ENCODE measurements at regions not wholly inside any gene's neighbourhood (a gene's known extent, or its start where the extent isn't known, plus 50 kb on each side); places are given as distances from the start of the nearest gene placed in this dataset.
"Not testable (repeated sequence)": the region's sequence is repeated elsewhere in the genome, so short reads cannot be mapped to it uniquely, and the experiment has no call there.

- DNase-seq = no peak
Observed at GRCh38 chr1:219428651-219429050, 184.3 kb downstream of the ZC3H11B start.

DNA sequence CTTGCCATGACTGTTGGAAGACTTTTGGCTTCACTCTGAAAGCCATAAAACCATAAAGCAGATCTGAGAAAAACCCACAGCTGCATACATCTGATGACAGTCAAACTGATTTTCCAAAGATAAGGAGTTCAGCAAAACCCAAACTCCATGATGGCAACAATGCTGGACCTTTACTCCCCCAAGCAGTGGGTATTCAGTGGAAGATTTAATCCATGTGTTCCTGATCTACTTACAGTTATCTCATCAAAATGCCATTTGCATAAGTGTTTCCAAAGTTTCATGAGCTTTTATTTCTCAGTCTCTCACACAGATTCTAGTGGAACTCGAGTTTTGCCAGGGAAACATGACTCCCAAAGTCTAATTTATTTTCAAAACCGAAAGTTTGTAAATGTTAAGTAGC lies 184.9 kb downstream of the ZC3H11B start:
- DNase-seq = no peak

DNA sequence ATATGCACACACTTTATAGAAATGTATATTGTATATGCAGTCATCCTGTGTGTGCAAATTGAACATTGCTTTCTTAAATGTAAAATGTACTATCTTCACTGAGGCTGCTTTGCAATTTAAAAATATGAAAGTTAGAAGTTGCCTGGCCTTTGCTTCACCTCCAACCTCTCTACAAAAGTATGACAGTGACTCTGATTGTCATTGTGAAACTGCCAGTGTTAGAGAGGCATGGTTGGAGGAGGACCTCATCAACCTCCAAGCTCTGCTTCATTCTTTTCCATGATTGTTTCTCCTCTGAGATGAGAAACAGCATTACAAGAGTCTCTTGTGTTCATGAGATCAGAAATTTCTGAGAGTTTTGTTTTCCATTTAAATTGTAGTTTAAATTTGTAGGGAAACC lies 185.5 kb downstream of the ZC3H11B start:
- DNase-seq = no peak

- no peak for DNase-seq
Observed at GRCh38 chr1:219422811-219423598, 189.9 kb downstream of the ZC3H11B start.

DNA sequence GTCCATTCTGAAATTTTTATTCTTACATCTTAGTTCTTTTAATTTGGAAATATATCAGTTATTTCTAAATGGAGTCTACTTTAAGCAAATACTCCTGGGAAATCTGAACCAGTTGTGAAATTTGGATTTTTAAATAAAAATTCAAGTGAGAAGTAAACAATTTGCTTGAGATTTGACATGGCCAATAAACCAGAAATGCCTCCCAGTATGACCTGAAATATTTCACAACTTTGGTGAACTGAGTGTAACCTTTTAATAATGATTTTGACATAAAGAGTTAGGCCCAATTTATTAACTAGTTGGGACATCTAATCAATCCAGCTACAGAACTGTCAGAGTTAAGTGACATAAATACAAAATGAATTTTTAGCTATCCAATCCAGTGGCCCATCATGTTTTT lies 192.0 kb downstream of the ZC3H11B start:
- DNase-seq = no peak

DNA sequence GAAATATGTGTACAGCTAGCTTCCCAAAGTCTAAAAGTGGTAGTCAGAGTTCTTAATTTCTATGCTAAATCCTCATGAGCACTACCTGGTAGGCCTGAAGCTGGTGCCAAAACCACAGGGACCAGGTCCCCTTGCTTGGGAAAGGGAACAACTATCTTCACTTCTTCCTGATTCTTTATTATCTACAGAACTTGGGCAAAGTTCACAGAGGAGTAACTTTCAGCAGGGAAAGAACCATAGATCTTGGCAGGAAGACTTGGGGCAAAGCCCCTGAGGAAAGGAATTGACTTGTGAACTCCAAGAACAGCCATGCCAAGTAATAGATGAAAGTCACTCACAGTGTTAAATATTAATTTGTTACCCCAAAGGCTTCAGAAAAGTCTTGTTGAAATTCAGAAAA lies 193.0 kb downstream of the ZC3H11B start:
- DNase-seq = no peak

DNA sequence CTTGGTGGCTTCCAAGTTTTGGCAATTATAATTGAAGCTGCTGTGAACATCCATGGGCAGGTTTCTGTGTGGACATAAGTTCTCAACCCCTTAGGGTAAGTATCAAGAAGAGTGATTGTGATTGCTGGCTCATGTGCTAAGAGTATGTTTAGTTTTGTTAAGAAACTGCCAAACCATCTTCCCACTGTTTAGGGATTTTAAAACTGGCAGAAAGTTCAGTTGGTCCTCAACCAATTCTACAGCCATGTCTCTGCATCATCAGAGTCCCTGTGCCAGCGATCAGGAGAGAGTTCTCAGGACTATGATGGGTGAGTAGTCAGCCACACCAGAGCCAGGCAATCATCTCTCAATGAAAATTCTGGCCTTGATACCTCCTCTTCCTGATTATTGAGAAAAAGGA lies 193.8 kb downstream of the ZC3H11B start:
- no peak for DNase-seq

- DNase-seq = no peak
Observed at GRCh38 chr1:219417610-219418009, 195.3 kb downstream of the ZC3H11B start.

- DNase-seq = peak; percentile 81
Observed at GRCh38 chr1:219416598-219417238, 196.2 kb downstream of the ZC3H11B start.

DNA sequence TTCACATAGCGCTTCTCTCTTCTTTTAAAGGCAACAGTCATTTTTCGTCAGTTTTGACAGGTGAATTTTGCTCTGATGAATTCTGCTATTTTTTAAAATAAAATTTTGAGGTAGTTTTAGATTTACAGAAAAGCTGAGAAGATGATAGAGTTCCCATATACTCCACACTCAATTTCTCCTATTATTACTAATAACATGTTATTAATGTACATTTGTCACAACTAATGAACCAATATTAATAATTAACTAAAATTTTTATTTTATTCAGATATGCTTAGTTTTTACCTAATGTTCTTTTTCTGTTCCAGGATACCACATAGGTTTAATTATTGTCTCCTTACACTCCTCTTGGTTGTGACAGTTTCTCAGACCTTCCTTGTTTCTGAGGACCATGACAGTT lies 197.0 kb downstream of the ZC3H11B start:
- DNase-seq = no peak

DNA sequence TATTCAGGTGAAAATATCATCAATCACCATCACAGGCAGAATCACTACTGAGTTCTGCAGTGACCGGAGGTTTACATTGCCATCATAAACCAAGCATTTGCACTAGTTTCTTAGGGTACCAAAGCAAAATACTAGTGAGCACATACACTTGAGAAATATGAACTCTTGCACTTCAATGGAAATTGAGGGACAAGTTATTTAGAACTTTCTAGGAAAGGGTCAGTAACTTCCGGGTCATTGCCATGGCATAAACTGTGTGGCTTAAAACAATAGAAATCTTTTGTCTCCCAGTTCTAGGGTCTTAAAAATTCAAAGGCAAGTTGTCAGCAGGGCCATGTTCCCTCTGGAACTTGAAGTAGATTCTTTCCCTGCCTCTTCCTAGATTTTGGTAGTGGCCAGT lies 197.5 kb downstream of the ZC3H11B start:
- no peak for DNase-seq

DNA sequence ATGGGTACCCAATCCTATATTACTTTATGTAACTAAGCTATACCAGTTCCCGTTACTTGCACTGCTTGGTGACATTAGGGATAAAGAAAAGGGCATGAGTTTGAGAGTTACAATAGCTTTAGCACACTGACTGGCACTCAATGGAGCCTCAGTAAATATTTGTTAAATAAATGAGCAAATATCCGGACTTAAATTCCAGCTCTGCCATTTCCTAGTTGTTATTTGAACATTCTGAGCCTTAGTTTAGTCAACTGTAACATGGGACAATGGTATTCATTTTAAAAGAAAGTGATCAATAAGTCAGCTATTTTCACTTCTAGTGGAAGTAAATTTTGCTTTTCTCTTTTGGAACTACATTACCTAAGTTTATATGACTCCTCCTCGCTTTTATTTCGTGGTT lies 198.7 kb downstream of the ZC3H11B start:
- DNase-seq = no peak

GRCh38 chr1:219413536-219413935 lies 199.4 kb downstream of the ZC3H11B start:
- no peak for DNase-seq

DNA sequence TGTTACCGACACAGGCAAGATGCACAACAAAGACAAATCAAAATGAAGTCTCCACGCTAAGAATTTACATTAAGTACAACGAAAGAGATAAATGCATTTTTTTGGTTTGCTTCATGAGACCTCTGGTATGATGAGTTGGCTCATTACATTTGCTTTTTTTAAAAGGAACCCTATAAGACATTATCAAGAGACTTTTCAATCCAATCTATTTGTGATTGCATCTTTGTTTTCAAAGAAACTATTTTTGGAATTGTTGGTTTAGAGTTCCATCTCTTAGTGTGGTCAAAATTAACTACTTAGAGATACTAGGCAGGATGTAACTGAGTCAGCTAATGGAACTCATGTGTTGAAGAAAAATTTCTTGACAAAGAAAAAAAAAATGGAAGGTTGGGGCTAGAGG lies 200.1 kb downstream of the ZC3H11B start:
- DNase-seq = no peak

- not testable (repeated sequence) for DNase-seq
Observed at GRCh38 chr1:219410721-219411120, 202.2 kb downstream of the ZC3H11B start.

DNA sequence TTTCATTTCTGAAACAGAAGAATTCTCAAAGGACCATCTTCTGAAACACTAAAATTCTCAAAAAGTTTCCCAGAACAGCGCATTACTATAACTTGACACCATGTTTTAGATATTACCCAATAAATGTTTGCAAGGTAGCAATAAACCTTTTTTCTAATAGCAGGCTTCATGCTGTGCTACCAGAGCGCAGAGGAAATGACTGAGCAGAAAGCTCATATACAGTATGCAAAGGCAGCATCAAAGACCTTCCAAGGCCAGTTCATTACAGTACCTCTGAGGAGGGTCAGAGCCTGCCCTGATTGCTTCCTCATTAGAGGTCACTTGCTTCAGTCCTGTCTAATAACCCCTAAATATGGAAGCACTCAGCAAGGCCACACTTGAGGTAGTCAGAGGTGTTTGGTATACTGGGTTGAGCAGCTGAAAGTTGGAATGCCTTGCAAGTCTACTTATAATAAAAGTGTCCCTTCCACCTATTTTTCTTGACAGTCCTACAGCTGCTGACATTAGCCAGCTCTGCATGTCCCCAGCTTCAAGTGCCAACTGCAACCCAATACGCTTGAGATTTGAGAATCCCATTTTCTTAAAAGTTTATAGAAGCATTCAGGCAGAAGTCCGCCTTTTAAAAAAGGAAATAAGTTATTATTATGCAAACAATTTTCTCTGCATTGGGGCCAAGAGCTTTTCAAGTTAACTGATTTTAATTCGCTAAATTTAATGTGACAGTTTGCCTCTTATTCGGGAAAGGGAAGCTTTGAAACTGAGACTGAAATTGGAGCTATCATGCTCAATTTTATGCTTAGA lies 207.2 kb downstream of the ZC3H11B start:
- no peak for DNase-seq

DNA sequence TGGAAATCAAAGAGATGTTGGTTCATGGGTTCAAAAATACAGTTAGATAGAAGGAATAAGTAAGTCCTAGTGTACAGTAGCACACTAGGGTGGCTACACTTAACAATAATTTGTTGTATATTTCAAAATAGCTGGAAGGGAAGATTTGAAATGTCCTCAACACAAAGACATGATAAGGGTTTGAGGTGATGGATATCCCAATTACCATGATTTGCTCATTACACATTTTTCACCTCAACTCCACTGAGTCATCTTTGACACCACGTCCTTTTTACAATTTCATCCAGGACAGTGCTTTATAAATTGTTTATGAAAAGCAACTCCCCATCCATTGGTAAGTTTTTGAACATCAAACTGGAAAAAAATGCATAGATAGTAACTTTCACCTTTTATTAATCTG lies 208.3 kb downstream of the ZC3H11B start:
- DNase-seq = no peak

DNA sequence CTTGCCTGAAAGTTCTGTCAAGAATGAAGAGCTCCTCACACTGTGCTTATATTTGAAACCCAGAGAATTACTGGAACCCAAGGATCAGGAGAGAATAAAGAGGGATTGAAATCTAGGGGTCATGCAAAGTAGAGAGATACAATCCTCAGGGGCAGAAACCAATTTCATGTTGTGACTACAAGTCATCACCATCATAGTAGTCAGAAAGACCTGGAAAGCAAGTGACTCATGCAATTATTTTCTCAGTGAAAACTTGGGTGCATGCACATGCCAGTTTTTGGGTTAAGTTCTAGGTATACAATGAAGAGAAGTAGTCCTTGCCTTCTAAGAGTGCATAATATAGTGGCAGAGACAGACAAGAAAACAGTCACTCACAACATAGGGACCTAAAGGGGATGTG lies 210.0 kb downstream of the ZC3H11B start:
- no peak for DNase-seq

- no peak for DNase-seq
Observed at GRCh38 chr1:219401724-219402625, 210.9 kb downstream of the ZC3H11B start.

- no peak for DNase-seq
Observed at GRCh38 chr1:219399446-219399845, 213.5 kb downstream of the ZC3H11B start.

GRCh38 chr1:219398815-219399396 lies 214.0 kb downstream of the ZC3H11B start:
- no peak for DNase-seq

- DNase-seq = no peak
Observed at GRCh38 chr1:219397511-219397910, 215.4 kb downstream of the ZC3H11B start.
